Colonic mucosa (tissue), 4 donors: ENCODE measurements at regions not wholly inside any gene's neighbourhood (a gene's known extent, or its start where the extent isn't known, plus 50 kb on each side); places are given as distances from the start of the nearest gene placed in this dataset.
A peak's percentile ranks its signal among the peaks of the same experiment; 100 is the strongest.

ENCODE experiments used
- DNase-seq: peaks from one replicate; pipeline ENCODE4 v3.0.0-alpha.2; 2020
- H3K27ac ChIP-seq: fragments of 200-600 bp; one replicate; pipeline ENCODE4 v1.8.0; 2021
- H3K27me3 ChIP-seq: fragments of 200-600 bp; one replicate; pipeline ENCODE4 v1.8.0; 2021
- H3K36me3 ChIP-seq: fragments of 200-600 bp; one replicate; pipeline ENCODE4 v1.8.0; 2021
- H3K4me1 ChIP-seq: fragments of 200-600 bp; one replicate; pipeline ENCODE4 v1.8.0; 2021; ENCODE audit warnings: mild to moderate bottlenecking
- H3K4me3 ChIP-seq: fragments of 200-600 bp; one replicate; pipeline ENCODE4 v1.8.0; 2021
- H3K9ac ChIP-seq, 2 donors: one replicate each; pipeline ENCODE4 v1.7.0; 2013; ENCODE audit warnings: control low read depth in 2 of 2, low read depth in 2 of 2, low read length in 2 of 2
- H3K9me3 ChIP-seq: fragments of 200-600 bp; one replicate; pipeline ENCODE4 v1.8.0; 2021
- CTCF ChIP-seq: fragments of 200-600 bp; IDR thresholded peaks from one replicate; pipeline ENCODE4 v1.8.0; 2022; ENCODE audit warnings: antibody characterized with exemption, mild to moderate bottlenecking
- intact Hi-C: fragments of 100-400 bp; cut with DNase I; formaldehyde crosslinking; loops from one replicate; pipeline ENCODE4 v1.14.1; 2022
- donor health status: healthy.
- donor health status: DM: no; HTN: no; CAD: no.
- donor health status: DM: no; HTN: no; CAD: no.

- Histone ChIP-seq H3K27me3 (no peaks in the 10 kb centered on the region), H3K9me3 (no peaks in the 10 kb centered on the region), H3K36me3 (no peaks in the 10 kb centered on the region), H3K9ac (no peak overlapping the region), H3K27ac (no peak overlapping the region), H3K4me3 (no peak overlapping the region), H3K4me1 (no peaks in the 10 kb centered on the region)
- no peak for TF ChIP-seq CTCF
- DNase-seq: peak; percentile 33
- intact Hi-C loops: no loop called here
Measured at GRCh38 chr5:175383350-175383749, 60.6 kb downstream of the DRD1 start.

GRCh38 chr5:175382171-175382570 is 61.8 kb downstream of the DRD1 start:
- Histone ChIP-seq H3K9me3 (no peaks in the 10 kb centered on the region), H3K27ac (no peak overlapping the region), H3K36me3 (no peaks in the 10 kb centered on the region), H3K27me3 (no peaks in the 10 kb centered on the region), H3K9ac (no peak overlapping the region), H3K4me3 (no peak overlapping the region), H3K4me1 (no peaks in the 10 kb centered on the region)
- no peak for TF ChIP-seq CTCF
- no peak for DNase-seq
- intact Hi-C loops: no loop called here

- intact Hi-C loops: no loop called here
- H3K27ac ChIP-seq: no peak overlapping the region
- no peaks in the 10 kb centered on the region for H3K9me3 ChIP-seq
- no peak for DNase-seq
- no peak for TF ChIP-seq CTCF
- no peak overlapping the region for H3K9ac ChIP-seq
- no peaks in the 10 kb centered on the region for H3K4me1 ChIP-seq
- H3K36me3 ChIP-seq: no peaks in the 10 kb centered on the region
- no peak overlapping the region for H3K4me3 ChIP-seq
- no peaks in the 10 kb centered on the region for H3K27me3 ChIP-seq
Measured at GRCh38 chr5:175381130-175381529, 62.9 kb downstream of the DRD1 start.

- H3K4me1 ChIP-seq: no peaks in the 10 kb centered on the region
- H3K36me3 ChIP-seq: no peaks in the 10 kb centered on the region
- no peak for TF ChIP-seq CTCF
- H3K4me3 ChIP-seq: no peak overlapping the region
- intact Hi-C loops: no loop called here
- no peaks in the 10 kb centered on the region for H3K9me3 ChIP-seq
- no peak overlapping the region for H3K9ac ChIP-seq
- DNase-seq: no peak
- H3K27ac ChIP-seq: no peak overlapping the region
- no peaks in the 10 kb centered on the region for H3K27me3 ChIP-seq
Measured at GRCh38 chr5:175380701-175381100, 63.3 kb downstream of the DRD1 start.

GRCh38 chr5:175379867-175380266 is 64.1 kb downstream of the DRD1 start:
- Histone ChIP-seq H3K4me3 (no peak overlapping the region), H3K36me3 (no peaks in the 10 kb centered on the region), H3K9ac (no peak overlapping the region), H3K27ac (no peak overlapping the region), H3K9me3 (no peaks in the 10 kb centered on the region), H3K4me1 (no peaks in the 10 kb centered on the region), H3K27me3 (no peaks in the 10 kb centered on the region)
- intact Hi-C loops: no loop called here
- no peak for DNase-seq
- no peak for TF ChIP-seq CTCF
